IPS DF 4.7 (cell line): ENCODE measurements at regions not wholly inside any gene's neighbourhood (a gene's known extent, or its start where the extent isn't known, plus 50 kb on each side); places are given as distances from the start of the nearest gene placed in this dataset.

ENCODE experiments used
- DNase-seq: peaks from one replicate; pipeline ENCODE4 v3.0.0-alpha.2; 2013; ENCODE audit warnings: low spot score; ENCODE audit errors: extremely low read depth

GRCh38 chr6:141169419-141169818, 963.3 kb upstream of the GJE1 start:
- no peak for DNase-seq

GRCh38 chr6:141167945-141168344, 964.8 kb upstream of the GJE1 start:
- DNase-seq = no peak

DNA sequence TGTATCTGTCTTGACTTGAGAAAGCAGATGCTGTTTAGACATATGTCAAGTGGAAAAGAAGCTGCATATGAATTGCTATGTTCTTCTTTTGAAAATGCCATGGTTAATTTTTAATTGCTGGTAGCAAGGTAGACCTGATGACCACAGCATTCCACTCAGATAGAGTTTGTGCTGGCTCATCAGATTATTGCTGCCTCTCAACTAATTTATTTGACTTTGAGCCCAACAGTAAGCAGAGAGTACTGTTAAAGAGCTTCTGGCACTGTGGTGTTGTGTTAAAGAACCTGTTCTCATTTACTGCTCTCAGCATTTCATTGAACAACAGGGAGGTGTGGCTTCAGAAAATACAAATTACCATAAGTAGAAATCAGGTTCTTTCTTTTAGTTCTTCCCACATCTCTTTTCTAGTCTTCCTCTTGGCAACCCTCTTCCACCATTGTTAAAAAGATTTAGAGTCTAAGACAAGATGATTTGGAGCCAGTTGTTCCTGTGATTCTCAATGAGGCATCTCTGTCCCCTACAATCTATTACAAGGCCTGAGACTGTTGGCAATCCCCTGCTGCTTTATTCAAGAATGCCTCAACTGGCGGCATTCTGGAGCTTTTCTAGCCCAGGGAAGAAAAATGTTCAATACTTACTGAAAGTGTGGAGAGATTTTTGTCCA, 967.6 kb upstream of the GJE1 start:
- no peak for DNase-seq

GRCh38 chr6:141164042-141164743, 968.5 kb upstream of the GJE1 start:
- no peak for DNase-seq

- no peak for DNase-seq
These were observed 969.6 kb upstream of the GJE1 start for GRCh38 chr6:141163107-141163506.

- no peak for DNase-seq
These were observed 974.0 kb upstream of the GJE1 start for GRCh38 chr6:141158740-141159139.

- DNase-seq = peak; percentile 58
These were observed 979.2 kb upstream of the GJE1 start for GRCh38 chr6:141153563-141153962.

- no peak for DNase-seq
These were observed 979.8 kb upstream of the GJE1 start for GRCh38 chr6:141152951-141153350.

GRCh38 chr6:141151710-141152417, 980.9 kb upstream of the GJE1 start:
- DNase-seq = no peak

GRCh38 chr6:141141870-141142269, 990.9 kb upstream of the GJE1 start:
- DNase-seq = no peak

DNA sequence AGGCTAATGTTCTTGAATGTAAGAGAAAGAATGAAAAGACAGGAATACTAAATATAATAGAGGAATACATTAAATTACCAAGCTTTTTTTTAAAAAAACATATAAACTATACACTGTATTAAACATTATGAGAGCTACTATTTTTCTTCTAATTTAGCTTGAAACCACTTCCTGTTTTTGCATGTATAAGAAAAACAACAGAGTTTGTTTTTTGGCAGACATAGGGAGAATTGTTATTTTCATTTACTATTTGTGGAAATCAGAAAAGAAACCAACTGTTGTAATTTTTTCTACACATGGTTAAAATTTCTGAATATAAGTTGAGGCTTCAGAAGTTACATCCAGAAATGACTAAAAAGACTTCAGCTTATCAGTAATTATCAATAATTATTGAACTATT, 991.8 kb upstream of the GJE1 start:
- no peak for DNase-seq

DNA sequence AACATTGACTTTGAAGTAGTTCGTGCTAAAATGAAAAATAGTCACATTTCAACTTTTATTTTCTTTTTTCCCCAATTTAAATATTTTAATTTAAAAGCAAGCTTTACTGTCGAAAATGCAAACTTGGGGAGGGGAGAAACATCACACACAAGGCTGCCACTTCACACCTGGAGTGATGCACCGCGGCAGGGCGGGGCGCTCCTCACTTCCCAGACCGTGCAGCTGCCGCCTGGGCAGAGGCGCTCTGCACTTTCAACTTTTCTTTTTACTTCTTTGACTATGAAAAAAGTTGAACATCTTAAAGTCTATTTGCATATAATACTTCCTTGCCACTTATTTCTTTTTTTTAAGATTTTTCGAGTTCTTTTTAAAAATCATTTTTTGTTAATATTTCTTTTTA, 993.3 kb upstream of the GJE1 start:
- DNase-seq = no peak

DNA sequence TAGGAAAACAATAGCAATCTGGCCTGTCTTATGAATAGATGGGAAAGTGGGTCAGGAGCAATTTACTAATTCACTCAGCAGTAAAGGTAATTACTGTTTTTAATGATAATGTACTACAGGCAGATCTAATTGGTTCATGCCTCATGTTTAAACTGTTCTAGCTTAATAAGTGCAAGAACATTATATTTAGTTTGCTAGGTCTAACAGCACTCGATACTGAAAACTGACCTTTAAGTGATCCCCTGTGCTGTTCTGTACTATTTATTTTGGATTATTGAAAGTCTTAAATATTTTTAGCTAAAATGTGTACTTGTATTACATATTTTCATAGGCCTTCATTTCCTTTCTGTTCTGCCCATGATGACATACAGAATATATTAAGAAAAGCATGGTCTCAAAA, 998.0 kb upstream of the GJE1 start:
- no peak for DNase-seq

- DNase-seq = no peak
These were observed 998.9 kb upstream of the GJE1 start for GRCh38 chr6:141133836-141134235.

GRCh38 chr6:141133346-141133745, 999.4 kb upstream of the GJE1 start:
- DNase-seq = no peak

GRCh38 chr6:141131616-141132015, 1001.1 kb upstream of the GJE1 start:
- DNase-seq = no peak

DNA sequence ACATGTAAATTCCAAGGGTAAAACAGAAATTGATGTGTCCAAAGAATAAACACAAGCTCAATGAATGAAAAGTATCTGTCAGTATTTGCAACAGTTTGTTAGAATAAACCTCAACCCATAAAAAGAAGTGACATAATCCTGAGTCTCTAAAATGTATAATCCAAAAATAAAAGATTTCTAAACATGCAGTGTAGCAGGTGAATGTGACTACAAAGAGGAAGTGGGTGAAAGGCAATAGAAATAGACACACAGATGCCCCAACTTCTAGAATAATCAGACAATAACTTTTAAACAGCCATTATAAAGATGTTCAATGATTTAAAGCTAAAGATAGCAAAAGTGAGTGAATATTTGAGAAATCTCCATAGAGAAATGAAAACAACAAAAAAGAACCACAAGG, 1009.2 kb upstream of the GJE1 start:
- DNase-seq = no peak

- DNase-seq = no peak
These were observed 1009.7 kb upstream of the GJE1 start for GRCh38 chr6:141123049-141123448.

- no peak for DNase-seq
These were observed 1013.7 kb upstream of the GJE1 start for GRCh38 chr6:141118991-141119390.

DNA sequence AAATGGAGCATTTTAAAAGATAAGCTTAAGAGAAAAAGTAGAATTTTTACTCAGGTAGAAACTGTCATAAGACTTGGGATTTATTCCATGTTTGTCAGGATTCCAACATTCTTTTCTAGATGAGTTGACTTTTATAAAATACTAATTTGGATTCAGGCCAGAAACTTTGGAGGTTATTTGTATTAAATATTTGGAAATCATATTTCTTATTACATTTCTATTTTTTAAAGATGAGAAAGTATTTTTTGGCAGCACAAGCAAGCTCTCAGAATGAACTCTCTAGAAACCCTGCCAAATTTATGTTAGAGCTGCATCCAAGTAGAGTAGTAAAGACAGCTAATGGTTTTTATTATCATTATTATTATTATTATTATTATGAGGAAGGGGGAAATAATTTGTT, 1014.9 kb upstream of the GJE1 start:
- DNase-seq = no peak

DNA sequence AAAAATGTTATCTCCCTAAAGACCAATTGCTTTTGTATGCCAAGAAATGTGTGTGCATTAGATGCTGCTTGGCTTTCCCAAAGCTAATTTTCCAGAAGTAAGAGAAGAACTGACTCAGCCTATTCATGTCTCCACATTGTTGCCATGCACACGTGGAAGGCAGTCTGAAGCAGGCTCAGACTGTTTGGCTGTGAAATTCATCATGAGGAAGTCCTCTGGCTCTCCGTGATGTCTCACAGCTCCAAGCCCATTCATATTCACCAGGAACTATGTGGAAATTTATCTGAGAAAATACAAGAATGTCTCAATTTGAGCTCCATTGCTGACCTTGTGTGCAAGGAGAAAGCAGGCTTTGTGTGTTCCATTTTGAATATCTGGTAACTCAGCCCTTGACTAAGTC, 1022.2 kb upstream of the GJE1 start:
- no peak for DNase-seq

- DNase-seq = no peak
These were observed 1025.0 kb upstream of the GJE1 start for GRCh38 chr6:141107591-141108160.
